ENCODE measurements at regions not wholly inside any gene's neighbourhood (a gene's known extent, or its start where the extent isn't known, plus 50 kb on each side); places are given as distances from the start of the nearest gene placed in this dataset.

DNA sequence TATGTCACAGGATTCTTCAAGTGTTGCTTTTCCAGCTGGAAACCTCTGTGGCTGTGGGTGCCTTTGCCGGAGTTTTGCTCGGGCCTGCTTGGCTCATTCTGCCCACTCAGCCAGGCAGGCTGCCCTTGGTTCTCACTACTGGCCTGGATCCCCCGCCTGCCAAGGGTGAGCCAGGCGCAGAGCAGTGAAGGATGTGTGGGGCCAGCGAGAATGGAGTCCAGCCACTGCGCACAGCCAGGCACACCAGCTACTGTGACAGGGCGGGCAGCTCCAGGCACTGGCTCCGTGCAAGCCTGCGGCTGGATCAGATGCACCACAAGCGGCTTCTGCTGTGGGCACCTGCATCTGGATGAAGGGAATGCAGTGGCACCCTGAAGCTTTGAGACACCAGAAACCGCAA lies 257.1 kb downstream of the RPRM start:
- TF ChIP-seq, protein P1, sequence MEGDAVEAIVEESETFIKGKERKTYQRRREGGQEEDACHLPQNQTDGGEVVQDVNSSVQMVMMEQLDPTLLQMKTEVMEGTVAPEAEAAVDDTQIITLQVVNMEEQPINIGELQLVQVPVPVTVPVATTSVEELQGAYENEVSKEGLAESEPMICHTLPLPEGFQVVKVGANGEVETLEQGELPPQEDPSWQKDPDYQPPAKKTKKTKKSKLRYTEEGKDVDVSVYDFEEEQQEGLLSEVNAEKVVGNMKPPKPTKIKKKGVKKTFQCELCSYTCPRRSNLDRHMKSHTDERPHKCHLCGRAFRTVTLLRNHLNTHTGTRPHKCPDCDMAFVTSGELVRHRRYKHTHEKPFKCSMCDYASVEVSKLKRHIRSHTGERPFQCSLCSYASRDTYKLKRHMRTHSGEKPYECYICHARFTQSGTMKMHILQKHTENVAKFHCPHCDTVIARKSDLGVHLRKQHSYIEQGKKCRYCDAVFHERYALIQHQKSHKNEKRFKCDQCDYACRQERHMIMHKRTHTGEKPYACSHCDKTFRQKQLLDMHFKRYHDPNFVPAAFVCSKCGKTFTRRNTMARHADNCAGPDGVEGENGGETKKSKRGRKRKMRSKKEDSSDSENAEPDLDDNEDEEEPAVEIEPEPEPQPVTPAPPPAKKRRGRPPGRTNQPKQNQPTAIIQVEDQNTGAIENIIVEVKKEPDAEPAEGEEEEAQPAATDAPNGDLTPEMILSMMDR (IDR thresholded peaks at IDR 0.05; ENCODE audit: low read length), result no peak
- TF ChIP-seq EZH2 (optimal IDR thresholded peaks at IDR 0.05; ENCODE audit: low read depth, low read length), result no peak

Measured in MM.1S (cell line).